IMR-90 (cell line): ENCODE measurements at regions not wholly inside any gene's neighbourhood (a gene's known extent, or its start where the extent isn't known, plus 50 kb on each side); places are given as distances from the start of the nearest gene placed in this dataset.

Source experiments
- ATAC-seq: fragments of 200-7000 bp; cut with Tn5 transposase; 2 replicates; pipeline ENCODE4 v1.9.1; 2020; ENCODE audit warnings: low read depth, mild to moderate bottlenecking, moderate library complexity
- BruUV-seq: library from RNA; stranded (reverse); fragments of 400-500 nt; replicated peaks from 2 replicates; lab custom pipeline; 2021; lab: Mats Ljungman, UMichigan
- CTCF ChIA-PET: fragments of 300-600 bp; formaldehyde crosslinking; extraction: SDS; loops from one replicate; lab custom pipeline; 2021; ENCODE audit warnings: antibody characterized with exemption; lab: Yijun Ruan, JAX
- POLR2A ChIA-PET: fragments of 300-600 bp; sonication (Branson Sonifier 250); formaldehyde crosslinking; loops from one replicate; lab custom pipeline; 2022; ENCODE audit warnings: antibody characterized with exemption; ENCODE audit not compliant: unreplicated experiment; lab: Charles Lee
- DNase-seq: peaks from one replicate; pipeline ENCODE4 v3.0.0; 2013
- H2AFZ ChIP-seq: replicated peaks from 2 replicates; pipeline ENCODE3; 2013; ENCODE audit warnings: low read length, mild to moderate bottlenecking; ENCODE audit not compliant: poor library complexity
- H2AK5ac ChIP-seq: 2 replicates; pipeline ENCODE4 v1.6.1; 2013; ENCODE audit warnings: low read depth, low read length, inconsistent platforms
- H2AK9ac ChIP-seq: replicated peaks from 2 replicates; pipeline ENCODE3; 2013; ENCODE audit warnings: mild to moderate bottlenecking, low read depth, low read length, moderate library complexity; ENCODE audit not compliant: poor library complexity
- H2BK120ac ChIP-seq: 2 replicates; pipeline ENCODE4 v1.6.1; 2013; ENCODE audit warnings: low read depth, low read length, inconsistent platforms
- H2BK15ac ChIP-seq: 3 replicates; pipeline ENCODE4 v1.6.1; 2013; ENCODE audit warnings: low read depth, low read length, inconsistent platforms
- H2BK20ac ChIP-seq: 2 replicates; pipeline ENCODE4 v1.6.1; 2013; ENCODE audit warnings: low read depth, mild to moderate bottlenecking, inconsistent platforms, low read length, moderate library complexity
- H2BK5ac ChIP-seq: 2 replicates; pipeline ENCODE4 v1.6.1; 2013; ENCODE audit warnings: mild to moderate bottlenecking, low read depth, low read length, inconsistent platforms; ENCODE audit not compliant: poor library complexity, severe bottlenecking
- H3K14ac ChIP-seq: replicated peaks from 2 replicates; pipeline ENCODE4 v1.6.1; 2013; ENCODE audit warnings: low read depth, low read length, inconsistent platforms
- H3K18ac ChIP-seq: 2 replicates; pipeline ENCODE4 v1.6.1; 2013; ENCODE audit warnings: low read depth, low read length, control low read depth
- H3K23ac ChIP-seq: 2 replicates; pipeline ENCODE4 v1.6.1; 2013; ENCODE audit warnings: low read depth, low read length, inconsistent platforms
- H3K27ac ChIP-seq: 2 replicates; pipeline ENCODE4 v1.5.1; 2013; ENCODE audit warnings: mild to moderate bottlenecking, control low read depth, low read length; ENCODE audit not compliant: insufficient read depth
- H3K27me3 ChIP-seq: 2 replicates; pipeline ENCODE4 v1.6.1; 2013; ENCODE audit warnings: low read length; ENCODE audit not compliant: control insufficient read depth, insufficient read depth
- H3K36me3 ChIP-seq: 2 replicates; pipeline ENCODE4 v1.6.1; 2013; ENCODE audit warnings: low read length, mixed read lengths; ENCODE audit not compliant: control insufficient read depth, insufficient read depth
- H3K4ac ChIP-seq: 2 replicates; pipeline ENCODE4 v1.6.1; 2013; ENCODE audit warnings: low read depth, low read length, inconsistent platforms
- H3K4me1 ChIP-seq: 2 replicates; pipeline ENCODE4 v1.6.1; 2013; ENCODE audit warnings: low read length, mixed read lengths; ENCODE audit not compliant: control insufficient read depth, insufficient read depth
- H3K4me2 ChIP-seq: 2 replicates; pipeline ENCODE4 v1.6.1; 2013; ENCODE audit warnings: low read depth, mild to moderate bottlenecking, control low read depth, low read length, moderate library complexity
- H3K4me3 ChIP-seq: 2 replicates; pipeline ENCODE4 v1.5.1; 2013; ENCODE audit warnings: low read depth, mild to moderate bottlenecking, control low read depth, low read length, moderate library complexity; ENCODE audit not compliant: insufficient read depth
- H3K56ac ChIP-seq: 2 replicates; pipeline ENCODE4 v1.6.1; 2013; ENCODE audit warnings: low read length, inconsistent platforms; ENCODE audit not compliant: insufficient read depth; ENCODE audit errors: extremely low read depth
- H3K79me1 ChIP-seq, 2 experiments: 2 replicates each; pipeline ENCODE4 v1.6.1; 2013; ENCODE audit warnings: low read length in 2 of 2, inconsistent platforms in 1 of 2, low read depth in 1 of 2
- H3K9ac ChIP-seq: 2 replicates; pipeline ENCODE4 v1.6.1; 2013; ENCODE audit warnings: low read depth, low read length, control low read depth
- H3K9me1 ChIP-seq: 2 replicates; pipeline ENCODE4 v1.6.1; 2013; ENCODE audit warnings: low read length, inconsistent platforms; ENCODE audit not compliant: insufficient read depth
- H3K9me3 ChIP-seq: 2 replicates; pipeline ENCODE4 v1.6.1; 2013; ENCODE audit warnings: low read length; ENCODE audit not compliant: control insufficient read depth, insufficient read depth
- H4K20me1 ChIP-seq: 2 replicates; pipeline ENCODE4 v1.6.1; 2013; ENCODE audit warnings: low read length, inconsistent platforms; ENCODE audit not compliant: insufficient read depth
- H4K5ac ChIP-seq: 2 replicates; pipeline ENCODE4 v1.6.1; 2013; ENCODE audit warnings: mild to moderate bottlenecking, low read depth, low read length, control low read depth
- H4K8ac ChIP-seq, 2 experiments: 2 replicates each; pipeline ENCODE4 v1.6.1; 2013; ENCODE audit warnings: low read depth in 2 of 2, low read length in 2 of 2, control low read depth in 1 of 2, inconsistent platforms in 1 of 2
- H4K91ac ChIP-seq: 2 replicates; pipeline ENCODE4 v1.6.1; 2013; ENCODE audit warnings: low read depth, low read length, inconsistent platforms; ENCODE audit not compliant: insufficient read depth
- BHLHE40 ChIP-seq: fragments of 150-350 bp; IDR thresholded peaks from 2 replicates; pipeline ENCODE4 v1.6.1; 2016; ENCODE audit warnings: mild to moderate bottlenecking, low read depth, low read length
- CEBPB ChIP-seq: IDR thresholded peaks from 2 replicates; pipeline ENCODE4 v1.6.1; 2012; ENCODE audit warnings: low read depth, low read length, improper control_type of control experiment
- CHD1 ChIP-seq: IDR thresholded peaks from 2 replicates; pipeline ENCODE4 v1.6.1; 2012; ENCODE audit warnings: low read depth, low read length, improper control_type of control experiment
- FOS ChIP-seq: fragments of 150-350 bp; IDR thresholded peaks from 2 replicates; pipeline ENCODE4 v1.6.1; 2016; ENCODE audit warnings: low read depth, low read length
- MAFK ChIP-seq: IDR thresholded peaks from 2 replicates; pipeline ENCODE4 v1.6.1; 2012; ENCODE audit warnings: low read depth, low read length, improper control_type of control experiment
- MAZ ChIP-seq: IDR thresholded peaks from 2 replicates; pipeline ENCODE4 v1.6.1; 2012; ENCODE audit warnings: low read depth, mild to moderate bottlenecking, low read length, improper control_type of control experiment, moderate library complexity, borderline replicate concordance
- MXI1 ChIP-seq: IDR thresholded peaks from 2 replicates; pipeline ENCODE4 v1.6.1; 2012; ENCODE audit warnings: low read depth, mild to moderate bottlenecking, low read length, moderate library complexity, borderline replicate concordance
- NFE2L2 ChIP-seq: fragments of 150-350 bp; IDR thresholded peaks from 2 replicates; pipeline ENCODE4 v1.6.1; 2016; ENCODE audit warnings: low read depth, mild to moderate bottlenecking, low read length
- POLR2A ChIP-seq: IDR thresholded peaks from 2 replicates; pipeline ENCODE4 v1.6.1; 2012; ENCODE audit warnings: mild to moderate bottlenecking, low read depth, low read length
- RAD21 ChIP-seq: IDR thresholded peaks from 2 replicates; pipeline ENCODE4 v1.6.1; 2012; ENCODE audit warnings: low read length, improper control_type of control experiment
- RCOR1 ChIP-seq: IDR thresholded peaks from 2 replicates; pipeline ENCODE4 v1.6.1; 2012; ENCODE audit warnings: mild to moderate bottlenecking, low read length, improper control_type of control experiment; ENCODE audit not compliant: insufficient replicate concordance
- RFX5 ChIP-seq: IDR thresholded peaks from 2 replicates; pipeline ENCODE4 v1.8.0; 2012; ENCODE audit warnings: low read depth, mild to moderate bottlenecking, low read length, moderate library complexity
- SMC3 ChIP-seq: fragments of 150-350 bp; IDR thresholded peaks from 2 replicates; pipeline ENCODE4 v1.6.1; 2016; ENCODE audit warnings: low read depth, mild to moderate bottlenecking, antibody characterized with exemption, low read length, moderate library complexity
- WGBS, 2 experiments: methylation state at CpG; one replicate each; pipeline versions ENCODE4 v1.1.5 to v1.1.7; 2013; ENCODE audit warnings: missing lambda C conversion rate in 2 of 2; ENCODE audit not compliant: insufficient read length in 1 of 2; ENCODE audit errors: extremely low coverage in 2 of 2; 5-methylcytosine and 5-hydroxymethylcytosine counted together
- dilution Hi-C: fragments of 300-500 bp; cut with HindIII; formaldehyde crosslinking; loops from one replicate; pipeline ENCODE4 v1.14.3; 2018; ENCODE audit warnings: low sequenced_read_pairs; ENCODE audit not compliant: unreplicated experiment
- in situ Hi-C: fragments of 300-500 bp; cut with MboI; formaldehyde crosslinking; loops from 3 replicates; pipeline ENCODE4 v1.14.3; 2019; ENCODE audit warnings: low sequenced_read_pairs, inconsistent platforms, mixed read lengths
- intact Hi-C: fragments of 100-400 bp; cut with micrococcal nuclease; formaldehyde crosslinking; loops from 2 replicates; pipeline ENCODE4 v1.10.0; 2022
- TF ChIP-seq, protein P1 (sequence below): fragments of 150-350 bp; IDR thresholded peaks from 2 replicates; pipeline ENCODE4 v1.6.1; 2017; ENCODE audit warnings: mild to moderate bottlenecking, antibody characterized with exemption, low read length, low read depth
- TF ChIP-seq, protein P2 (sequence below): conservative IDR thresholded peaks from 2 replicates; pipeline ENCODE4 v1.5.1; 2012; ENCODE audit warnings: mild to moderate bottlenecking, low read depth, low read length, improper control_type of control experiment
- TF ChIP-seq, protein P3 (sequence below): fragments of 150-350 bp; IDR thresholded peaks from 2 replicates; pipeline ENCODE4 v1.6.1; 2016; ENCODE audit warnings: low read depth, mild to moderate bottlenecking, low read length, moderate library complexity, borderline replicate concordance

DNA sequence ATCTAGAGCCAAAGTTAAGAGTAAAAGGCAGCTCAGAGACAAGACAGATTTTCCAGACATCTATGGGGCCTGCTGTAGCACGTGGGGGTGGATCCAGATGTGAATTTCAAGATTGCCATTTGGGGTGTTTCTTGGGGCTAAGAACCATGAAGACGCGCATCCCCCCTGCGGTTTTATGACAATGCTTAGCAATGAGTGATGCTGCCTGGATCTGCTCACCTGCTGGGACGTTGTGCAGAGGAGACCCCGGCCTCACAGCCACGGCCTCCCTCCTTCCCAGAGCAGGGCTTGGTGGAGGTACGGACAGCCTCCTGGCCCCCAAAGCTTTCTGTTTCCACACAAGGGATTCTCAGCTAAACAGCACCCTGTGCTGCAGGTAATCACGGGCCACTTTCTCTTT is 151.5 kb upstream of the DYNLRB2 start:
- no peak overlapping the region for H2BK120ac ChIP-seq
- H3K18ac ChIP-seq = no peak overlapping the region
- no peak overlapping the region for H4K5ac ChIP-seq
- POLR2A ChIA-PET = no interaction called here
- dilution Hi-C loops (no loop called here), intact Hi-C loops (no loop called here), in situ Hi-C loops (no loop called here)
- no peak overlapping the region for H2BK20ac ChIP-seq
- no peak overlapping the region for H3K56ac ChIP-seq
- no peak overlapping the region for H4K8ac ChIP-seq
- DNase-seq (no peak), ATAC-seq (no peak)
- no peaks in the 10 kb centered on the region for H3K27me3 ChIP-seq
- 40% methylated on average over 4 of the region's 9 CpGs; no CpG with 5 or more reads in 1 of the 2 experiments for WGBS, 2 experiments
- no peak overlapping the region for H2AFZ ChIP-seq
- no peaks in the 10 kb centered on the region for H3K4me1 ChIP-seq
- no peaks in the 10 kb centered on the region for H3K9me1 ChIP-seq
- H3K4ac ChIP-seq = no peak overlapping the region
- no peaks in the 10 kb centered on the region for H4K20me1 ChIP-seq
- no peak overlapping the region for H2BK15ac ChIP-seq
- H3K9me3 ChIP-seq = no peaks in the 10 kb centered on the region
- no TSS peak for BruUV-seq
- no peak overlapping the region for H4K91ac ChIP-seq
- H3K14ac ChIP-seq = no peak overlapping the region
- TF ChIP-seq MAZ (no peak), CHD1 (no peak), RAD21 (no peak), SMC3 (no peak), POLR2A (no peak), FOS (no peak), RFX5 (no peak), MXI1 (no peak), CEBPB (no peak), NFE2L2 (no peak), MAFK (no peak), BHLHE40 (no peak), RCOR1 (no peak)
- TF ChIP-seq, protein P1, sequence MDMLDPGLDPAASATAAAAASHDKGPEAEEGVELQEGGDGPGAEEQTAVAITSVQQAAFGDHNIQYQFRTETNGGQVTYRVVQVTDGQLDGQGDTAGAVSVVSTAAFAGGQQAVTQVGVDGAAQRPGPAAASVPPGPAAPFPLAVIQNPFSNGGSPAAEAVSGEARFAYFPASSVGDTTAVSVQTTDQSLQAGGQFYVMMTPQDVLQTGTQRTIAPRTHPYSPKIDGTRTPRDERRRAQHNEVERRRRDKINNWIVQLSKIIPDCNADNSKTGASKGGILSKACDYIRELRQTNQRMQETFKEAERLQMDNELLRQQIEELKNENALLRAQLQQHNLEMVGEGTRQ = no peak
- TF ChIP-seq, protein P2, sequence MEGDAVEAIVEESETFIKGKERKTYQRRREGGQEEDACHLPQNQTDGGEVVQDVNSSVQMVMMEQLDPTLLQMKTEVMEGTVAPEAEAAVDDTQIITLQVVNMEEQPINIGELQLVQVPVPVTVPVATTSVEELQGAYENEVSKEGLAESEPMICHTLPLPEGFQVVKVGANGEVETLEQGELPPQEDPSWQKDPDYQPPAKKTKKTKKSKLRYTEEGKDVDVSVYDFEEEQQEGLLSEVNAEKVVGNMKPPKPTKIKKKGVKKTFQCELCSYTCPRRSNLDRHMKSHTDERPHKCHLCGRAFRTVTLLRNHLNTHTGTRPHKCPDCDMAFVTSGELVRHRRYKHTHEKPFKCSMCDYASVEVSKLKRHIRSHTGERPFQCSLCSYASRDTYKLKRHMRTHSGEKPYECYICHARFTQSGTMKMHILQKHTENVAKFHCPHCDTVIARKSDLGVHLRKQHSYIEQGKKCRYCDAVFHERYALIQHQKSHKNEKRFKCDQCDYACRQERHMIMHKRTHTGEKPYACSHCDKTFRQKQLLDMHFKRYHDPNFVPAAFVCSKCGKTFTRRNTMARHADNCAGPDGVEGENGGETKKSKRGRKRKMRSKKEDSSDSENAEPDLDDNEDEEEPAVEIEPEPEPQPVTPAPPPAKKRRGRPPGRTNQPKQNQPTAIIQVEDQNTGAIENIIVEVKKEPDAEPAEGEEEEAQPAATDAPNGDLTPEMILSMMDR = no peak
- TF ChIP-seq, protein P3, sequence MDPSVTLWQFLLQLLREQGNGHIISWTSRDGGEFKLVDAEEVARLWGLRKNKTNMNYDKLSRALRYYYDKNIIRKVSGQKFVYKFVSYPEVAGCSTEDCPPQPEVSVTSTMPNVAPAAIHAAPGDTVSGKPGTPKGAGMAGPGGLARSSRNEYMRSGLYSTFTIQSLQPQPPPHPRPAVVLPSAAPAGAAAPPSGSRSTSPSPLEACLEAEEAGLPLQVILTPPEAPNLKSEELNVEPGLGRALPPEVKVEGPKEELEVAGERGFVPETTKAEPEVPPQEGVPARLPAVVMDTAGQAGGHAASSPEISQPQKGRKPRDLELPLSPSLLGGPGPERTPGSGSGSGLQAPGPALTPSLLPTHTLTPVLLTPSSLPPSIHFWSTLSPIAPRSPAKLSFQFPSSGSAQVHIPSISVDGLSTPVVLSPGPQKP = no peak
- no peak overlapping the region for H2BK5ac ChIP-seq
- no peaks in the 10 kb centered on the region for H3K79me1 ChIP-seq
- H3K36me3 ChIP-seq = no peaks in the 10 kb centered on the region
- no peak overlapping the region for H3K4me2 ChIP-seq
- no peak overlapping the region for H2AK5ac ChIP-seq
- no peak overlapping the region for H2AK9ac ChIP-seq
- no peak overlapping the region for H3K23ac ChIP-seq
- no peak overlapping the region for H3K27ac ChIP-seq
- no peak overlapping the region for H3K4me3 ChIP-seq
- no peak overlapping the region for H3K9ac ChIP-seq
- CTCF ChIA-PET = no interaction called here
